ENCODE measurements at regions not wholly inside any gene's neighbourhood (a gene's known extent, or its start where the extent isn't known, plus 50 kb on each side); places are given as distances from the start of the nearest gene placed in this dataset.

DNA sequence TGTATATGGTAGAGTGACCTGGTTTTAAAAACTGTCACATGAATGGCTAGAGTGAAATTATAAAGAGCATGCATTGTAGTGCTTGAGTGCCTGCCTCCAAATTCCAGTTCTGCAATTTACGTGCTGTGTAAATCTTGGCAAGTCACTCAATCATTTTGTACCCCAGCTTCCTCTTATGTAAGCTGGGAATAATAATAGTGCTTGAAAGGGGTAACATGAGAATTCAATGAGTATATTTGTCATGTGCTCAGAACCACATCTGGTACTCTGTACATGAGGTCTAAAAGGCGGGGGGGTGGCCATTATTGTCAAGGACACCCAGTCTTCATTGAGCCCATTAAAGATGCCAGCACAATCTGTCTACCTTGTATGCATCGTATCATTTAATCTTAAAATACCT lies 214.8 kb downstream of the MC4R start:
- TF ChIP-seq FOXP2 (optimal IDR thresholded peaks at IDR 0.05; ENCODE audit: control extremely low read depth, extremely low read length, insufficient read depth) (no peak), POLR2AphosphoS5 (IDR thresholded peaks at IDR 0.05; ENCODE audit: borderline replicate concordance, low read depth, low read length) (no peak)

Data from SK-N-MC (cell line).